HepG2 (cell line): ENCODE measurements at regions not wholly inside any gene's neighbourhood (a gene's known extent, or its start where the extent isn't known, plus 50 kb on each side); places are given as distances from the start of the nearest gene placed in this dataset.

Experiments used
- ARID5B ChIP-seq: IDR thresholded peaks from 2 replicates; pipeline ENCODE4 v1.4.0; 2020; ENCODE audit warnings: mild to moderate bottlenecking, missing genetic modification reagents
- CEBPB ChIP-seq: IDR thresholded peaks from 2 replicates; pipeline ENCODE4 v1.6.1; 2011; ENCODE audit warnings: low read depth, low read length, improper control_type of control experiment, borderline replicate concordance
- FOSL2 ChIP-seq: sonication (generic); formaldehyde crosslinking; IDR thresholded peaks from 2 replicates; pipeline ENCODE4 v1.4.0; 2020; ENCODE audit warnings: missing genetic modification reagents
- GFI1 ChIP-seq: sonication (generic); formaldehyde crosslinking; IDR thresholded peaks from 2 replicates; pipeline ENCODE4 v1.5.0; 2020; ENCODE audit warnings: missing genetic modification reagents, mild to moderate bottlenecking, borderline replicate concordance
- HMGXB4 ChIP-seq, 2 experiments: sonication (generic) in 1 of 2; formaldehyde crosslinking in 1 of 2; IDR thresholded peaks; 2 replicates each; pipeline versions ENCODE4 v1.4.0 to v1.6.1; 2018 to 2020; ENCODE audit warnings: missing genetic modification reagents in 2 of 2, borderline replicate concordance in 1 of 2, low read depth in 1 of 2, mild to moderate bottlenecking in 1 of 2, missing biosample characterization in 1 of 2
- JARID2 ChIP-seq: sonication (generic); formaldehyde crosslinking; IDR thresholded peaks from 2 replicates; pipeline ENCODE4 v1.8.1; 2023; ENCODE audit warnings: missing genetic modification reagents, inconsistent platforms; ENCODE audit not compliant: insufficient replicate concordance
- NCOA2 ChIP-seq: sonication (generic); formaldehyde crosslinking; IDR thresholded peaks from 2 replicates; pipeline ENCODE4 v1.8.0; 2022; ENCODE audit warnings: inconsistent platforms
- NFIB ChIP-seq: sonication (generic); formaldehyde crosslinking; IDR thresholded peaks from 2 replicates; pipeline ENCODE4 v1.9.0; 2021; ENCODE audit warnings: missing genetic modification reagents, mild to moderate bottlenecking, borderline replicate concordance
- NKX3-1 ChIP-seq: sonication (generic); formaldehyde crosslinking; IDR thresholded peaks from 2 replicates; pipeline ENCODE4 v1.5.0; 2020; ENCODE audit warnings: missing genetic modification reagents
- PBX3 ChIP-seq: sonication (generic); formaldehyde crosslinking; IDR thresholded peaks from 2 replicates; pipeline ENCODE4 v1.8.1; 2023; ENCODE audit warnings: missing genetic modification reagents, inconsistent platforms, borderline replicate concordance
- SKIL ChIP-seq: sonication (generic); formaldehyde crosslinking; IDR thresholded peaks from 2 replicates; pipeline ENCODE4 v1.8.0; 2022; ENCODE audit warnings: missing genetic modification reagents, mild to moderate bottlenecking, moderate library complexity, borderline replicate concordance
- SNAPC5 ChIP-seq: sonication (generic); formaldehyde crosslinking; IDR thresholded peaks from 2 replicates; pipeline ENCODE4 v1.8.1; 2023; ENCODE audit warnings: mild to moderate bottlenecking, missing genetic modification reagents, borderline replicate concordance
- SNRNP70 ChIP-seq: fragments of 200-400 bp; formaldehyde crosslinking; IDR thresholded peaks from 2 replicates; pipeline ENCODE4 v1.6.1; 2017; ENCODE audit warnings: mild to moderate bottlenecking, low read depth, low read length, moderate library complexity
- SOX6 ChIP-seq, 2 experiments: fragments of 450-650 bp in 1 of 2; sonication (generic) in 1 of 2; formaldehyde crosslinking in 1 of 2; IDR thresholded peaks; 2 replicates each; pipeline versions ENCODE4 v1.4.0 to v1.6.1; 2017 to 2020; ENCODE audit warnings: antibody characterized with exemption in 1 of 2, mild to moderate bottlenecking in 1 of 2, missing genetic modification reagents in 1 of 2
- TBL1XR1 ChIP-seq: fragments of 150-350 bp; IDR thresholded peaks from 2 replicates; pipeline ENCODE4 v1.6.1; 2014; ENCODE audit warnings: borderline replicate concordance, low read length; ENCODE audit not compliant: partially characterized antibody
- ZFYVE20 ChIP-seq: sonication (generic); formaldehyde crosslinking; IDR thresholded peaks from 2 replicates; pipeline ENCODE4 v1.8.0; 2023; ENCODE audit warnings: low read depth, mild to moderate bottlenecking, moderate library complexity, missing genetic modification reagents, borderline replicate concordance
- ZKSCAN1 ChIP-seq: fragments of 150-350 bp; IDR thresholded peaks from 2 replicates; pipeline ENCODE4 v1.6.1; 2014; ENCODE audit warnings: low read length
- ZNF460 ChIP-seq: sonication (generic); formaldehyde crosslinking; IDR thresholded peaks from 2 replicates; pipeline ENCODE4 v1.5.1; 2020; ENCODE audit warnings: missing genetic modification reagents, mild to moderate bottlenecking, borderline replicate concordance
- ZNF484 ChIP-seq: sonication (generic); formaldehyde crosslinking; IDR thresholded peaks from 2 replicates; pipeline ENCODE4 v1.5.1; 2020; ENCODE audit warnings: mild to moderate bottlenecking, low read depth, missing genetic modification reagents, borderline replicate concordance
- ZNF570 ChIP-seq: sonication (generic); formaldehyde crosslinking; IDR thresholded peaks from 2 replicates; pipeline ENCODE4 v1.4.0; 2020; ENCODE audit warnings: mild to moderate bottlenecking, missing genetic modification reagents, borderline replicate concordance
- ZSCAN9 ChIP-seq: IDR thresholded peaks from 2 replicates; pipeline ENCODE4 v1.6.1; 2016; ENCODE audit warnings: borderline replicate concordance

- no peak for TF ChIP-seq HMGXB4 (CRISPR knock-in tag; IDR thresholded peaks at IDR 0.05; ENCODE audit: borderline replicate concordance in 1 of 2, low read depth in 1 of 2)
- no peak for TF ChIP-seq NKX3-1 (CRISPR knock-in tag)
- peak; percentile 27; the same call in 1 of the 2 replicates for TF ChIP-seq SKIL (CRISPR knock-in tag)
- TF ChIP-seq NCOA2 (CRISPR knock-in tag) = peak; percentile 66
- TF ChIP-seq ZNF460 = no peak
- no peak for TF ChIP-seq CEBPB
- no peak for TF ChIP-seq SNRNP70
- TF ChIP-seq NFIB (CRISPR knock-in tag) = no peak
- TF ChIP-seq ZNF484 (CRISPR knock-in tag) = no peak
- TF ChIP-seq TBL1XR1 = no peak
- no peak for TF ChIP-seq SNAPC5 (CRISPR knock-in tag)
- TF ChIP-seq ARID5B (CRISPR knock-in tag) = peak; percentile 73
- no peak for TF ChIP-seq JARID2
- TF ChIP-seq GFI1 = peak; percentile 55; the same call in 1 of the 2 replicates
- TF ChIP-seq PBX3 (CRISPR knock-in tag) = no peak
- no peak for TF ChIP-seq ZKSCAN1
- no peak for TF ChIP-seq ZFYVE20 (CRISPR knock-in tag)
- TF ChIP-seq ZNF570 (CRISPR knock-in tag) = no peak
- no peak for TF ChIP-seq ZSCAN9
- peak; percentile 52; the same call in 1 of the 2 replicates for TF ChIP-seq FOSL2 (CRISPR knock-in tag)
- no peak for TF ChIP-seq SOX6 (IDR thresholded peaks at IDR 0.05)
- TF ChIP-seq SOX6 (CRISPR knock-in tag; IDR thresholded peaks at IDR 0.05) = peak; percentile 71
Observed at GRCh38 chr4:52368895-52369294, 290.2 kb downstream of the USP46 start (continued).
